Heart left ventricle (tissue), 13 donors: ENCODE measurements at regions not wholly inside any gene's neighbourhood (a gene's known extent, or its start where the extent isn't known, plus 50 kb on each side); places are given as distances from the start of the nearest gene placed in this dataset.

Experiments
- POLR2A ChIP-seq, 2 donors: fragments of 450-650 bp; IDR thresholded peaks; one replicate each; pipeline ENCODE4 v1.6.1; 2017; ENCODE audit warnings: antibody characterized with exemption in 2 of 2, mild to moderate bottlenecking in 2 of 2, moderate library complexity in 2 of 2
- TF ChIP-seq, protein P1 (sequence below), 12 donors: fragments of 200-600 bp; sonication (generic) in 4 of 12; IDR thresholded peaks; one replicate each; pipeline versions ENCODE4 v1.5.0 to v1.8.0; 2018 to 2022; ENCODE audit warnings: antibody characterized with exemption in 12 of 12, mild to moderate bottlenecking in 5 of 12
- donor health status: ischemic (EF 13 %, LVEDD 7.1; RV severe dilation, severe dysfunction).
- donor health status: DM: no; HTN: yes; CAD: no.
- donor health status: DM: no; HTN: no; CAD: no.
- donor health status: ischemic (EF 25% LVEDD 6.9; RV normal size, moderate dysfunction).
- donor health status: ischemic (EF 25% LVEDD 5.7; RV mildly dilated, moderate dysfunction).
- donor health status: ischemic (EF 35%, LVEDD 5.7; RV mildly dilated, moderate dysfunction).
- donor health status: nonischemic (EF 11% LVEDD 7.7; RV severe dilation, severe dysfunction).
- donor health status: DM: yes; HTN: yes; CAD: no.
- donor health status: PGD.
- donor health status: ischemic (EF 29% LVEDD 5.4; RV normal size, mild dysfunction).
- donor health status: nonischemic (EF 23%, LVEDD 6.1; RV moderate dilation, normal function).

DNA sequence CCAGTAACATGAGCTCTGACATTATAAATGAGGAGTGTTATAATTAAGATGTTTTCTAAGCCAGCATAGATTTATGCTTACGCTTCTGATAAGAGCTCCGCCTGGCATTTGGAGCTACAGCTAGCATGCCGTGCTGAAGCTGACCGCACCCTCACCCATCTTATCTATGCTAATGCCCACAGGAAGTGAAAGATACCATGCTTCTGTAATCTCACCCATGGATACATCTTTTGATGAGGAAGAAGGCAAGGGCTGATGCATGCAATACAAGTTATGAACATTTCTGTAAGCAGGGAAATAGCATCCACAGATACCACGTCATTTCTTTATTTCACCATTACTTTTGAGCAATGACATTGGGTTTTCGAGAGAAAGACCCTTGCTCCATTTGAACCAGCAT, 82.3 kb downstream of the ARL4C start:
- TF ChIP-seq POLR2A (IDR thresholded peaks at IDR 0.05), result no peak
- TF ChIP-seq, protein P1, sequence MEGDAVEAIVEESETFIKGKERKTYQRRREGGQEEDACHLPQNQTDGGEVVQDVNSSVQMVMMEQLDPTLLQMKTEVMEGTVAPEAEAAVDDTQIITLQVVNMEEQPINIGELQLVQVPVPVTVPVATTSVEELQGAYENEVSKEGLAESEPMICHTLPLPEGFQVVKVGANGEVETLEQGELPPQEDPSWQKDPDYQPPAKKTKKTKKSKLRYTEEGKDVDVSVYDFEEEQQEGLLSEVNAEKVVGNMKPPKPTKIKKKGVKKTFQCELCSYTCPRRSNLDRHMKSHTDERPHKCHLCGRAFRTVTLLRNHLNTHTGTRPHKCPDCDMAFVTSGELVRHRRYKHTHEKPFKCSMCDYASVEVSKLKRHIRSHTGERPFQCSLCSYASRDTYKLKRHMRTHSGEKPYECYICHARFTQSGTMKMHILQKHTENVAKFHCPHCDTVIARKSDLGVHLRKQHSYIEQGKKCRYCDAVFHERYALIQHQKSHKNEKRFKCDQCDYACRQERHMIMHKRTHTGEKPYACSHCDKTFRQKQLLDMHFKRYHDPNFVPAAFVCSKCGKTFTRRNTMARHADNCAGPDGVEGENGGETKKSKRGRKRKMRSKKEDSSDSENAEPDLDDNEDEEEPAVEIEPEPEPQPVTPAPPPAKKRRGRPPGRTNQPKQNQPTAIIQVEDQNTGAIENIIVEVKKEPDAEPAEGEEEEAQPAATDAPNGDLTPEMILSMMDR (IDR thresholded peaks at IDR 0.05), result no peak
